IMR-90 (cell line): ENCODE measurements at regions not wholly inside any gene's neighbourhood (a gene's known extent, or its start where the extent isn't known, plus 50 kb on each side); places are given as distances from the start of the nearest gene placed in this dataset.

Experiments used
- BHLHE40 ChIP-seq: fragments of 150-350 bp; IDR thresholded peaks from 2 replicates; pipeline ENCODE4 v1.6.1; 2016; ENCODE audit warnings: mild to moderate bottlenecking, low read depth, low read length
- CEBPB ChIP-seq: IDR thresholded peaks from 2 replicates; pipeline ENCODE4 v1.6.1; 2012; ENCODE audit warnings: low read depth, low read length, improper control_type of control experiment
- FOS ChIP-seq: fragments of 150-350 bp; IDR thresholded peaks from 2 replicates; pipeline ENCODE4 v1.6.1; 2016; ENCODE audit warnings: low read depth, low read length
- MAFK ChIP-seq: IDR thresholded peaks from 2 replicates; pipeline ENCODE4 v1.6.1; 2012; ENCODE audit warnings: low read depth, low read length, improper control_type of control experiment
- POLR2A ChIP-seq: IDR thresholded peaks from 2 replicates; pipeline ENCODE4 v1.6.1; 2012; ENCODE audit warnings: mild to moderate bottlenecking, low read depth, low read length
- RAD21 ChIP-seq: IDR thresholded peaks from 2 replicates; pipeline ENCODE4 v1.6.1; 2012; ENCODE audit warnings: low read length, improper control_type of control experiment
- RCOR1 ChIP-seq: IDR thresholded peaks from 2 replicates; pipeline ENCODE4 v1.6.1; 2012; ENCODE audit warnings: mild to moderate bottlenecking, low read length, improper control_type of control experiment; ENCODE audit not compliant: insufficient replicate concordance
- RFX5 ChIP-seq: IDR thresholded peaks from 2 replicates; pipeline ENCODE4 v1.8.0; 2012; ENCODE audit warnings: low read depth, mild to moderate bottlenecking, low read length, moderate library complexity
- SMC3 ChIP-seq: fragments of 150-350 bp; IDR thresholded peaks from 2 replicates; pipeline ENCODE4 v1.6.1; 2016; ENCODE audit warnings: low read depth, mild to moderate bottlenecking, antibody characterized with exemption, low read length, moderate library complexity
- TF ChIP-seq, protein P1 (sequence below): conservative IDR thresholded peaks from 2 replicates; pipeline ENCODE4 v1.5.1; 2012; ENCODE audit warnings: mild to moderate bottlenecking, low read depth, low read length, improper control_type of control experiment
- TF ChIP-seq, protein P2 (sequence below): fragments of 150-350 bp; IDR thresholded peaks from 2 replicates; pipeline ENCODE4 v1.6.1; 2016; ENCODE audit warnings: low read depth, mild to moderate bottlenecking, low read length, moderate library complexity, borderline replicate concordance
- TF ChIP-seq, protein P3 (sequence below): fragments of 150-350 bp; IDR thresholded peaks from 2 replicates; pipeline ENCODE4 v1.6.1; 2017; ENCODE audit warnings: mild to moderate bottlenecking, antibody characterized with exemption, low read length, low read depth

DNA sequence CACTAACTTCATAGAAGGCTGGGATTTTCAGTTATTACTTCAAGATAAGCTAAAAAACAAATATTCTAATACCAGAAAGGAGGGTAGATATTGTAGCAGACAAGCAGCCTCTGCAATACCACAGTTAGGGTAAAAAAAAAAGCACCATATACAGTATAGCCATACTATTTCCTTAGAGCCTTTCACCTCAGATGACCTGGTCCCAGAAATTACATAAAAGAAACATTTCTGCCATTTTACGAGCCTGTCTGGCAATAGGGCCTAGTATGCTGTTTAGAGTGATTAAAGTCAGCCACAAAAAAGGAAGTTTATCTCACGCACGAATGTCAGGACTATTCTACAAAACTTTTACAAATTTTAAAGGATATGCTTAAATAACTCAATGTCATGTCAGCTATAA is 1016.6 kb downstream of the PLOD2 start:
- TF ChIP-seq POLR2A (no peak), RCOR1 (no peak), FOS (no peak), RAD21 (no peak), SMC3 (no peak), MAFK (no peak), CEBPB (no peak), BHLHE40 (no peak), RFX5 (no peak)
- TF ChIP-seq, protein P1, sequence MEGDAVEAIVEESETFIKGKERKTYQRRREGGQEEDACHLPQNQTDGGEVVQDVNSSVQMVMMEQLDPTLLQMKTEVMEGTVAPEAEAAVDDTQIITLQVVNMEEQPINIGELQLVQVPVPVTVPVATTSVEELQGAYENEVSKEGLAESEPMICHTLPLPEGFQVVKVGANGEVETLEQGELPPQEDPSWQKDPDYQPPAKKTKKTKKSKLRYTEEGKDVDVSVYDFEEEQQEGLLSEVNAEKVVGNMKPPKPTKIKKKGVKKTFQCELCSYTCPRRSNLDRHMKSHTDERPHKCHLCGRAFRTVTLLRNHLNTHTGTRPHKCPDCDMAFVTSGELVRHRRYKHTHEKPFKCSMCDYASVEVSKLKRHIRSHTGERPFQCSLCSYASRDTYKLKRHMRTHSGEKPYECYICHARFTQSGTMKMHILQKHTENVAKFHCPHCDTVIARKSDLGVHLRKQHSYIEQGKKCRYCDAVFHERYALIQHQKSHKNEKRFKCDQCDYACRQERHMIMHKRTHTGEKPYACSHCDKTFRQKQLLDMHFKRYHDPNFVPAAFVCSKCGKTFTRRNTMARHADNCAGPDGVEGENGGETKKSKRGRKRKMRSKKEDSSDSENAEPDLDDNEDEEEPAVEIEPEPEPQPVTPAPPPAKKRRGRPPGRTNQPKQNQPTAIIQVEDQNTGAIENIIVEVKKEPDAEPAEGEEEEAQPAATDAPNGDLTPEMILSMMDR = no peak
- TF ChIP-seq, protein P2, sequence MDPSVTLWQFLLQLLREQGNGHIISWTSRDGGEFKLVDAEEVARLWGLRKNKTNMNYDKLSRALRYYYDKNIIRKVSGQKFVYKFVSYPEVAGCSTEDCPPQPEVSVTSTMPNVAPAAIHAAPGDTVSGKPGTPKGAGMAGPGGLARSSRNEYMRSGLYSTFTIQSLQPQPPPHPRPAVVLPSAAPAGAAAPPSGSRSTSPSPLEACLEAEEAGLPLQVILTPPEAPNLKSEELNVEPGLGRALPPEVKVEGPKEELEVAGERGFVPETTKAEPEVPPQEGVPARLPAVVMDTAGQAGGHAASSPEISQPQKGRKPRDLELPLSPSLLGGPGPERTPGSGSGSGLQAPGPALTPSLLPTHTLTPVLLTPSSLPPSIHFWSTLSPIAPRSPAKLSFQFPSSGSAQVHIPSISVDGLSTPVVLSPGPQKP = no peak
- TF ChIP-seq, protein P3, sequence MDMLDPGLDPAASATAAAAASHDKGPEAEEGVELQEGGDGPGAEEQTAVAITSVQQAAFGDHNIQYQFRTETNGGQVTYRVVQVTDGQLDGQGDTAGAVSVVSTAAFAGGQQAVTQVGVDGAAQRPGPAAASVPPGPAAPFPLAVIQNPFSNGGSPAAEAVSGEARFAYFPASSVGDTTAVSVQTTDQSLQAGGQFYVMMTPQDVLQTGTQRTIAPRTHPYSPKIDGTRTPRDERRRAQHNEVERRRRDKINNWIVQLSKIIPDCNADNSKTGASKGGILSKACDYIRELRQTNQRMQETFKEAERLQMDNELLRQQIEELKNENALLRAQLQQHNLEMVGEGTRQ = no peak
